Erythroblast (primary cell): ENCODE measurements at regions not wholly inside any gene's neighbourhood (a gene's known extent, or its start where the extent isn't known, plus 50 kb on each side); places are given as distances from the start of the nearest gene placed in this dataset.
"Not testable (repeated sequence)": the region's sequence is repeated elsewhere in the genome, so short reads cannot be mapped to it uniquely, and the experiment has no call there.

Experiments
- DNase-seq, 2 experiments: peaks; one replicate each; lab custom pipeline; 2025; lab: John Stamatoyannopoulos, UW

DNA sequence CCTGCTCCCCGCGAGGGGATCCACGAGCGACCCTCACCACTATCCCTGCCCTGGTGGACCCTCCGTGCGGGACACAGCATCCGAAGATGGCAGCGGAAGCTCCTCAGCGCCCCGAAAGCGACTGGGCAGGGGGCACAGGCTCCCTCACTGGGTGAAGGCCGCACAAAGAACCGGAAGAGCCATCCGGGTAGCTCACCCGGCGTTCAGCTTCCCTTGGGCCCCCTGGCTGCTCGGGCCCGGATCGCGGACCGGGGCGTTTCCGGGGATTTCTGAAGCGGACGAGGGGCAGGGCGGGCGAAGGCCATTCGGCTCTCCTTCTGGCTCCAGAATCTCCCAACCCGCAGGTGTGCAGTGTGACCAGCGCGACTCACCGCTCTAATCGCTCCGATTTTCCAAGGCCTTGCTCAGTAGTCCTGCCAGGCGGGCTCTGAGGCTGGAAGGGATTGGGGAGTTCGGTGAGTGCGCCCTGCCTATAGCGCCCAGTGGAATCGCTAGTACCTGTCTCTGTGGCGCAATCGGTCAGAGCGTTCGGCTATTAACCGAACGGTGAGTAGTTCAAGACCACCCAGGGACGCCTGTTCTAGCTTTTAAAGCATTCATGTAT, 94.3 kb upstream of the NBPF11 start:
- not testable (repeated sequence) for DNase-seq

DNA sequence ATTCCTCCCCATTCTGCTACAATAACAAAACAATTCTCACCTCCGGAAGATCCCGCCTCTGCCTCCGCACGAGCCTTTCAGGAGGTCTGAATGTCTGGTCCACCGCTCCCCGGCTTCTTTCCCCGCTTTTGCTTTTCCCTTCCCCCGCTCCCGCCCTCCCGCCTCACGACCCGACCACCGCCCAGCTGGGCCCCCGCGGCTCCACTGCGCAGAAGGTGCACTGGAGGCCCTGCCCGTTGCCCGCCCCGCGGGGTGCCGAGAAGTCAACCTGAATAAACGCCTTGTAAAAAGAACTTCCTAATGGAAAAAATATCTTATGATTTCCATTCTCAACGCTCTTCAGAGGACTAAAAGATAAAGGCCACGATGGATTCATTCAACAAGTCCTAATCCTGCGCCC, 93.8 kb upstream of the NBPF11 start:
- DNase-seq = not testable (repeated sequence)

DNA sequence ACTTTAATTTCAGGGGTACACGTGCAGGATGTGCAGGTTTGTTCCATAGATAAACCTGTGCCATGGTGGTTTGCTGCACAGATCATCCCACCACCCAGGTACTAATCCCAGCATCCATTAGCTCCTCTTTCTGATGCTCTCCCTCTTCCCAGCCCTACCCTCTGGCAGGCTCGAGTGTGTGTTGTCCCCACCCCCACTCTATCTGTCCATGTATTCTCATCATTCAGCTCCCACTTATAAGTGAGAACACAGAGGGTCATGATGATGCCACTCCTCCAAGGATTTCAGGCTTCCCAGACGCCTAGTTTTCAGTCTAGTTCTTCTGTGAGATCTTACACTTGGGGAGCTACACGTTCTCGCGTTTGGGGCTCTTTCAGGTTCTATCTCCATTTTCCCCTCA, 93.4 kb upstream of the NBPF11 start:
- DNase-seq = not testable (repeated sequence)

DNA sequence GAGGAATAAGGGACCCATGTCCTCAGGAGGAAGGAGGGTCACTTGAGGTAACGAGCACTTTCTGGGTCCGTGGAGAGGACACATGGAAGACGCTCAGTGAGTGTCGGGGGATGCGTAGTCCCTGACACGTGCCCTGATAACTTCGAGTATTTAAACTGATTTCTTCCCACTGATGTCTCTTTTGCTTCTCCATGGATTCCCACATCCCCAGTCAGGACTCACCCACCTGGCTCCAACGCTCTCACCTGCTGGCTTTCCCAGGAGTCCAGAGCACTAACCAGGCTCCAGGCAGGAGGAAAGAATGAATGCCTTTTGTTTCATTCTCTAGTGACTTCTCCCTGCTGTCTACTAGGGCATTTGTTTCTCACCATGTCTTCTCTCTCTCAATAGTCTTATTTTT, 81.2 kb upstream of the NBPF11 start:
- not testable (repeated sequence) for DNase-seq

DNA sequence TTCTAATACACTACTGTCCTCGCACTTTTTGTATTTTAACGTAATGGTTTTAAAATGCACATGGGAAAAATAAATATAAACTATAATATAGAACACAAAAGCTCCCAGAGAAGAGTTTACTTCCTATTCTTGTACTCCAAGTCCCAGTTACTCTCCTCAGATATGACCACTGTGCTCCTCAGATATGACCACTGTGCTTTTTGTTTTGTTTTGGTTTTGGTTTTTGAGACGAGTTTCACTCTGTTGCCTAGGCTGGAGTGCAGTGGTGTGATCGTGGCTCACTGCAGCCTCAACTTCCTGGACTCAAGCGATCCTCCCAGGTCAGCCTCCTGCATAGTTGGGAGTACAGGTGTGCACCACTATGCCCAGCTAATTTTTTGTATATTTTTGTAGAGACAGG, 76.8 kb upstream of the NBPF11 start:
- DNase-seq = not testable (repeated sequence)

DNA sequence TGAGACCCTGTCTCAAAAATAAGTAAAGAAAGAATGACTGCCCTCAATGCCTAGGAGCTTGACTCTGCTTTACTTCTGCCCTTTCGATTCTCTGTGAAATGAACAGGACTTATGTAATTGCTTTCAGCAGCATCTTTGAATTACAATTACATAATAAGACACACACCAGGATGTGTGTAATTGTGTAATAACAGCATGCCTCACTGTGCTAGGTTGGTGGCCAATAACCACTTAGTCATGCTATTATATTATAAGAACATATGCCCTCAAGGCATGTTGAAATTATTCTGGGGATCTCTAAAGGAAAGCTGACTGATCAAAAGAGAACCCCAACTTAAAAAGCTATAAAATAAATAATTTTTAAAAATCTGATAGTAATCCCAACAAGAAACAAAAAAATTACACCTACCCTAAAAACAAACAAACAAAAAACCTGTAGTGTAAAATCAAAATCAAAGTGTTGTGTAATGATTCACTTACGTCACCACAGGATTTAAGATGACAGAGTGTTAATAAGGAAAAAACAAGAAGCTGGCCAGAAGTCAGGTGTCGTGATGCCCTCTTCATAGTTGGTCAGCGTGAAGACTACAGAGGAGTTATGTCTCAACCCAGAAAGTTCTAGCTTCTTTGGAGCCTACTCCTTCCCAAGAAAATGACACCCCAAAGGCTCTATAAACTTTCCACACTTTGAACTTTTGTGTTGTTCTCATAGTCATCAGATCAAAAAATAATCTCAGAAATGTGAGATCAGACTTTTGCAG, 70.5 kb upstream of the NBPF11 start:
- DNase-seq = not testable (repeated sequence)

DNA sequence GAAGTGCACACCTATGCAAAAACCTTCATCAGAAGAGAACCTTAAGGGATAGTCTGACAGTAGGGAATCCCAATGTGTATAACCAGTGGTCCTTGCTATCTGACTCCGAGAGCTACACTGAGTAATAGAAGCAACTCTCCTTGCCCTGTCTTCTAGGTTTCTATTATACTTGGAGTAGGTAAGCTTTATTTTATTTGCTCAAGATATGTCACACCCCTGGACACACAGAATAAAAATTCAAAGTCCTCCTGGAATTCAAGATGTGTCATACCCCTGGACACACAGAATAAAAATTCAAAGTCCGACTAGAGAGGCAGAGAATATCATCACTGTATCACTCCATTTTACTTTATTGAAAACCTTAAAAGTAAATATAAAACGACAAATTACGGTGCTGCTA, 69.5 kb upstream of the NBPF11 start:
- not testable (repeated sequence) for DNase-seq

DNA sequence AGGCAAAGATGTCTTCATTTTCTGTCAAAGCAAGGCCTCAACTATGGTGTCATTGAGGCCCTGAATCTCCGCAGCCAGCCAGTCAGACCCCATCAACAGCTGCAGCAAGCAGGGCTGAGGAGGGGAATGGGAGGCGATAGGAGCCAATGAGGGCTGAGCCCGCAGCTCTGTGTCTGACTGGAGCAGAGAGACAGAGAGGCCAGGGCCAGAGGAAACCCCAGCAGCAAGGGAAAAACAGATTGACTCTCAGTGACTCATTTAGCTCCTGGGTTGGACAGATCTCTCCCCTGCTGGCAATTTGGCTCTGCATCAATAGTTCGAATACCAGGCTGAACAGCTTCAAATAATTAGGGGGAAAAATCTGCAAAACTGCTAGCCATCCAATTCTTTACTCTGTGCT, 67.1 kb upstream of the NBPF11 start:
- DNase-seq = not testable (repeated sequence)

DNA sequence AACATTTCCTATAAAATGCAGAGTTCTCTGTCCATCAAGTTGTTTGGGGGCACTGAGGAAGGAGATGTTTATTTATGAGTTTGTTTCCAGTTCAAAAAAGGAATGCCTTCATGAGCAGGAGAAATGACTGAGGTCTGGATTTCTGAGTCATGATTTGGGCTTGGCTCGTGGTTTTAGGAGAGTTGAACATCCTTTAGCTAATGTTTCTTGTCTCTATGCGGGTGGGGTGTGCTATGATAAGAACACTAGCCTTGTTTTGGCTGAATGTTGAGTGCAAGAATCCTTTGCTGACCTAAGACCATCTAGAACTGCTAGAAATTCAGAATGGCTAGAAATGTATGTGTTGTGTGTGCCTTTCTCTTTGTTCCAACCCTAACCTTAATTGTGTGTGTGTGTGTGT, 59.1 kb upstream of the NBPF11 start:
- not testable (repeated sequence) for DNase-seq

DNA sequence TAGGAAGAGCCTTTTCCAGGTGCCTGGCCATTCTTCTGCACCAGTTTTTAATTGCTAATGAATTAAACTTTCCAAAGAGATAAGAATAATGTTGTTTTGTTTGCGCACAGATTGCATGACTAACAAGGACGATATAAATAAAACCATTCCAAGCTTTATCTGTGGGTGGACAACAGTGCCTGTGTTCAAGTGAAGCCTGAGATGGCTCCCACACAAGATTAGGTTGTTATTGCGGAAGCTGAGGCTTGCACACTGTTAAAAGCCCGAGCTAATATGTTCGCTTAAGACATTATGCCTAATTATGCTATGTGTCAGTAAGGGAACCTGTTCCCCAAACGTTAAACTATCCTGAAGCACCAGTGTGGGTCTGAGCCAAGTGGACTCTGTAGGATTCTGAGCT, 58.5 kb upstream of the NBPF11 start:
- not testable (repeated sequence) for DNase-seq

DNA sequence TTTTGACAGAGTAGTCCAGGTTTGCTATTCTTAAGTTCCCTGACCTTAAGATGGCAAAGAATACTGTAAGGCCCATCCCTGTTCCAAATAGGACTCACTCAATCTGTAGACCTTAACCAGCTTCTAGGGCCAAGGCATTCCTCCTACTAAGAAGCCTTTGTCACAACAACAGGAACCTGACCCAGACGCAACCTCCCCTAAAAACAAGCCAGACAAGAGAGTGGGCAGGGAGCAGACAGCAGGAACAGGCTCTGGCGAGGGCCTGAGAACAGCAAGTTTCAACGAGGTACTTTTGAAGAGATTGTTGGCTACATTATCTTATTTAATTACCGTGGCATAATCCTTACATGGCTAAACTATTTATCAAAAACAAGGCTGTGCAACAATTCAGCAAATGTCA, 58.1 kb upstream of the NBPF11 start:
- DNase-seq = not testable (repeated sequence)

DNA sequence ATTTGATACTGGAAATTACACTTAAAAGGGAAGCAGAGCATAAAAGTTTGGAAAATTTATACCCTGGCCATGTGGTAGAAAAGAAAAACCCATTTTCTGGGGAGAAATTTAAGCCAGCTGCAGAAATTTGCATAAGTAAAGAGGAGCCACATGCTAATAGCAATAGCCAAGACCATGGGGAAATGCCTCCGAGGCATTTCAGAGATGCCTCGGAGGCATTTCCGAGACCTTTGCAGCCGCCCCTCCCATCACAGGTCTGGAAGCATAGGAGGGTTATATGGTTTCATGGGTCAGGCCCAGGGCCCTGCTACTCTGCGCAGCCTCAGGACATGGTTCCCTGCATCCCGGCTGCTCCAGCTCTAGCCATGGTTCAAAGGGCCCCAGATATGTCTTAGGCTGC, 49.9 kb upstream of the NBPF11 start:
- DNase-seq = not testable (repeated sequence)
